Gastrocnemius medialis (tissue), 4 donors: ENCODE measurements at regions not wholly inside any gene's neighbourhood (a gene's known extent, or its start where the extent isn't known, plus 50 kb on each side); places are given as distances from the start of the nearest gene placed in this dataset.

Experiments used
- POLR2A ChIP-seq, 2 donors: fragments of 450-650 bp; IDR thresholded peaks; one replicate each; pipeline ENCODE4 v1.6.1; 2017; ENCODE audit warnings: antibody characterized with exemption in 2 of 2, mild to moderate bottlenecking in 2 of 2, moderate library complexity in 2 of 2
- TF ChIP-seq, protein P1 (sequence below), 5 experiments: fragments of 450-650 bp in 3 of 5; fragments of 200-600 bp in 2 of 5; sonication (generic) in 2 of 5; IDR thresholded peaks in 4 of 5; conservative IDR thresholded peaks in 1 of 5; 1 replicate in 4 of 5; 2 replicates in 1 of 5; pipeline ENCODE4 v1.5.1; 2016 to 2019; ENCODE audit warnings: antibody characterized with exemption in 5 of 5, mild to moderate bottlenecking in 3 of 5, moderate library complexity in 3 of 5

DNA sequence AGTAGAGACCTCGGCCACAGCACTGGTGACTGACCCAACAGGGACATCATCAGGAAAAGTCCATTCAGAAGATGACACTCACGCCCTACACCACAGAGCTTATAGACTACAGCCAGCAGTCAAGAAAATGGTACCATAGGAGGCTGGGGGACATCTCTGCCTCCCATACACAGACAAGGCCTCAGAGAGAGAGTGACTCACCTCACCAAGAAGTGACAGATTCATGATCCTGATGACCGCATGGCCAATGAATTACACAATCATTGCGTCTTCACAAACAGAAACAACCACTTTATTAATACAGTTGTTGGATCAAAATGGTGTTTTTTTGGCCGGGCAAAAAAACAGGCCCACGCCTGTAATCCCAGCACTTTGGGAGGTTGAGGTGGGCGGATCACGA is 260.8 kb upstream of the TSHZ3 start:
- TF ChIP-seq, protein P1, sequence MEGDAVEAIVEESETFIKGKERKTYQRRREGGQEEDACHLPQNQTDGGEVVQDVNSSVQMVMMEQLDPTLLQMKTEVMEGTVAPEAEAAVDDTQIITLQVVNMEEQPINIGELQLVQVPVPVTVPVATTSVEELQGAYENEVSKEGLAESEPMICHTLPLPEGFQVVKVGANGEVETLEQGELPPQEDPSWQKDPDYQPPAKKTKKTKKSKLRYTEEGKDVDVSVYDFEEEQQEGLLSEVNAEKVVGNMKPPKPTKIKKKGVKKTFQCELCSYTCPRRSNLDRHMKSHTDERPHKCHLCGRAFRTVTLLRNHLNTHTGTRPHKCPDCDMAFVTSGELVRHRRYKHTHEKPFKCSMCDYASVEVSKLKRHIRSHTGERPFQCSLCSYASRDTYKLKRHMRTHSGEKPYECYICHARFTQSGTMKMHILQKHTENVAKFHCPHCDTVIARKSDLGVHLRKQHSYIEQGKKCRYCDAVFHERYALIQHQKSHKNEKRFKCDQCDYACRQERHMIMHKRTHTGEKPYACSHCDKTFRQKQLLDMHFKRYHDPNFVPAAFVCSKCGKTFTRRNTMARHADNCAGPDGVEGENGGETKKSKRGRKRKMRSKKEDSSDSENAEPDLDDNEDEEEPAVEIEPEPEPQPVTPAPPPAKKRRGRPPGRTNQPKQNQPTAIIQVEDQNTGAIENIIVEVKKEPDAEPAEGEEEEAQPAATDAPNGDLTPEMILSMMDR (IDR thresholded peaks at IDR 0.05 in 4 of 5, conservative IDR thresholded peaks at IDR 0.05 in 1 of 5) = no peak
- TF ChIP-seq POLR2A (IDR thresholded peaks at IDR 0.05) = no peak
